GM19328 (cell line): ENCODE measurements at regions not wholly inside any gene's neighbourhood (a gene's known extent, or its start where the extent isn't known, plus 50 kb on each side); places are given as distances from the start of the nearest gene placed in this dataset.

Experiments
- ATAC-seq: cut with Tn5 transposase; IDR thresholded peaks from one replicate; pipeline ENCODE4 v1.9.1; 2021; ENCODE audit warnings: mild to moderate bottlenecking, moderate library complexity; ENCODE audit not compliant: unreplicated experiment

DNA sequence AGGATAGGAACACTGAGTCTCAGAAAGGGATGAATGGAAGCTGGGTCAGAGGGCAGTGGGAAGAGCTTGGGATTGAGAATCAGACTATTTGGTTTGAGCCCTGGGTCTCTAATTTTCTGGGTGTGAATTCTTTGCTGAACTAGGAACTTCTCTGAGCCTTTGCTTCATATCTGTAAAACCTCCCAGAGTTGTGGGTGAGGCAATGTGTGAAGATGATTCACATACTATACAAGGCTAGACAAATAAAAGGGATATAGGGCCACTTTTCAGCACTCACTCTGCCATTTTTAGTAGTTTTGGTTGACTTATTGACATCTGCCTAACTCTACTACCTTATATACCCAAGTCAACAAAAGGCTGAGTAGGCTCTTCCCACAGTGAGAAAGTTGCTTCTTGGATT, 77.7 kb upstream of the JUN start:
- no peak for ATAC-seq

DNA sequence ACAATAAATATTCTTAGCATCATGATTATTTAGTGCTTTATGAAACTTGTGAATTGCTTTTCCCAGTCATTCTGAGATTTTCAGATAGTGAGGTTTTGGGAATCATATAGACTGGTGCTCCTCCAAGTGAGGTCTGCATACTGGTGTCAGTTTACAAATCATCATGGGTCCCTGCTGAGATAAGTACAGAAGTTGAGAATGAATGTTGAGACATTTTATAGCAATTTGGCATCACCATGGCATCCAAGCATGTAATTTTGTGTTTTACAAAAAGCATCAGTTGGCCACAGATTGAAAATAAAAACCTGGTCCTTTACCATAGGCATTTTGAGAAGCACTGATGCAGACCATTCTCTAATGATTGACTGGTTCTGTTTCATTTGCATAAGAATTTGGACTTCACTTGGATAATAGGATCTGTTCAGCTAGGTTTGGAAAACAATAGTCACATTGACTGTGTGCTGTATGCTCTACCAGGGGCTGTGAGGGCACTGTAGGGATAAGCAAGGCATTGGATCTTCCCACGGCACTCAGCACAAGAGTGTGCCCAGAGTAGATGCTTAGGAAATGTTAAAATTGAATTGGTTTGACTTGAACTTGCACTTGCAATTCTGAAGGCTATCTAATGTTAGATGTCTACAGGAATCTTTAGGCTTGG, 79.0 kb upstream of the JUN start:
- ATAC-seq: no peak

DNA sequence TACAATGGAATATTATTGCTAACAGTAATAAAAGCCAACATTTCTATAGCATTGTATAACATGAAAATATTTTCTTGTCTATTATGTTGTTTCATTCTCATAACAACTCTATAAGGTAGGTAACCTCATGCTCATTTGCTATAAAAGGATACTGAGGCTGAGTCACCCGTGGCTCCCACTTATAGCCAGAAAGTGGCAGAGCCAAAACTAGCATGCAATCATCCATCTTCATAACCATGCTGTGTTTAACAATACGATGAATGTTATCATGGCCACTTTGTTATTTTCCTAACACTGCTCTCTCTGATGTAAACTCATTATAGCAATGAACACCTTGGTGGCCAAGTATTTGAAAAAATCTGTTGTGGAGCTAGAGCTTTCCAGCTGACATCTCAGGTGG, 80.8 kb upstream of the JUN start:
- ATAC-seq: no peak

DNA sequence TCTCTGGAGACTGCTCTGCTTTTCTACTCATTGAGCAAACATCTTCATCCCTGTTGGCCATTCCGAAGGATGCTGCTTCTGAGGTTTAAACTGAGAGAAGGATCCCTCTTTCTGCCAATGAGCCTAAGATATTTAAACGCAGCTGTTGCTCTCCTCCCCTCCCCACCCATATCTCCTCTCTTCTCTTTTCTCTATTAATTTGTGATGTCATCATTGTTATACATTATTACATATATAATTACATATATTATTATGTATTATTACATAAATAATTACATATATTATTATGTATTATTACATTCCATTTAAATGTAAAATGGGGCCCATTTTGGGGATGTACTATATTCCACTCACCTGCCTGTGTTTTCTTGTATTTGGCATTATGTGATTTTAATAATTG, 82.7 kb upstream of the JUN start:
- ATAC-seq: no peak

DNA sequence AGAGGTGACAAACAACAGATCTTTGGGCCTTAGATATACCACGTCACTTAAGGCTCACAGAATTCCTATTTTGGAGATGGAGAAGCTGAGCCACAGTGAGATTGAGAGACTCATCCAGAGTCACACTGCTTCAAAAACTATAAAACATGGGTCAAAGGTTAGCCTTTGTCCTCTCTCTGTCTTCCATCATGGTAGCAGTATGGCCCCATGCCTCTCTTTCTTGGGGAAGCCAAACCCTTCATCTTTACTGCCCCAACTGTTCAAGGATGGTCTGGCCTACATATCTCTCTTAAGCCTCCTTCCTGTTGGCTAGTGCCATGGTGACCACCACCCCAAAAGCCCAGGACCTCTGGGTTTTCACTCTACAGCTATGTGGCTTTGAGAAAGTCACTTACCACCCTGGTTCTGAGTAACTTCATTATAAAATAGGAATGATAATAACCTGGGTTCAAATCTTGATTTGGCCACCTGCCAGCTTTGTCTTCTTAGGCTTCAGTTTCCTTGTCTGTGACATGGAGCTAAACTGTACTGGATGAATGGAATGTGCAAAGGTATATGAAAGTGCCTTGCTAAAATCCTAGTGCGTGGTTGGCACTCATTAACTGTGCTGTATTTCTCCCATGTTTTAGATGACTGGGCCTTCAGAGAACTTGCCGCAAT, 85.9 kb upstream of the JUN start:
- ATAC-seq: no peak

DNA sequence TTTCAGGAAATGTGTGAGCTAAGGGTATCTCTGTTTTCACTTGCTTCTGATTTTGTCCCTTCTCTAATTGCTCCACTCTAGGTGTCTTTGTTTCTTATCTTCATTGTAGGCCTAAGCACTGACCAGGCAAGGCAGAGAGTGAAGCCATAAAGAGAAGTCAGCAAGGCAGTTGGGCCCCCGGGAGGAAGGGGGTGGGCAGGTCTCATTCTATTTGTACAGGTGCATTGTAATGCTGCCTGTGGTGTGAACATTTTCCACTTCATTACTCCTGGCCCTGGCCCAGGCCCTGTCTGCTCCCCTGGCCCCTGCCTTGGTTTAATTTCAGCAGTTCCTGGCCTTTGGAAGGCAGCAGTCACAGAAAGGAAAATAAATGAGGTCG, 86.4 kb upstream of the JUN start:
- no peak for ATAC-seq

DNA sequence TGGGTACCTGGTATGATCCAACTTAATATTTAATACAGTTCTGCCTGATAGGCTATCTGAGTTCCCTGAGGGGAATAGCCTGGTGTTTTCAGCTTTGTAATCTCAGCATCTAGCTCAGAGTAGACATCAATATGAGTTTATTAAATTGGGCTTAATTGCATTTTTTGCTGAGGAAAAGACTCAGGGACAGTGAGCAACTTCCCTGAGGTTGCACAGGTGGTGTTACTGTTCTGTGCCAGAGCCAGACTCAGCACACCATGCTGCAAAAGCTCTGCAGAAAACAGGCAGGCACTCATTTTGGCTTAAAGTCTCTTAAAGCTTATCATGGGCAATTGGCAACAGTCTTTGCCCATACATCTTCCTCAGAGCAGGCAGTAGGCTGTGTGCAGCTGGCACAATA, 90.5 kb upstream of the JUN start:
- no peak for ATAC-seq

DNA sequence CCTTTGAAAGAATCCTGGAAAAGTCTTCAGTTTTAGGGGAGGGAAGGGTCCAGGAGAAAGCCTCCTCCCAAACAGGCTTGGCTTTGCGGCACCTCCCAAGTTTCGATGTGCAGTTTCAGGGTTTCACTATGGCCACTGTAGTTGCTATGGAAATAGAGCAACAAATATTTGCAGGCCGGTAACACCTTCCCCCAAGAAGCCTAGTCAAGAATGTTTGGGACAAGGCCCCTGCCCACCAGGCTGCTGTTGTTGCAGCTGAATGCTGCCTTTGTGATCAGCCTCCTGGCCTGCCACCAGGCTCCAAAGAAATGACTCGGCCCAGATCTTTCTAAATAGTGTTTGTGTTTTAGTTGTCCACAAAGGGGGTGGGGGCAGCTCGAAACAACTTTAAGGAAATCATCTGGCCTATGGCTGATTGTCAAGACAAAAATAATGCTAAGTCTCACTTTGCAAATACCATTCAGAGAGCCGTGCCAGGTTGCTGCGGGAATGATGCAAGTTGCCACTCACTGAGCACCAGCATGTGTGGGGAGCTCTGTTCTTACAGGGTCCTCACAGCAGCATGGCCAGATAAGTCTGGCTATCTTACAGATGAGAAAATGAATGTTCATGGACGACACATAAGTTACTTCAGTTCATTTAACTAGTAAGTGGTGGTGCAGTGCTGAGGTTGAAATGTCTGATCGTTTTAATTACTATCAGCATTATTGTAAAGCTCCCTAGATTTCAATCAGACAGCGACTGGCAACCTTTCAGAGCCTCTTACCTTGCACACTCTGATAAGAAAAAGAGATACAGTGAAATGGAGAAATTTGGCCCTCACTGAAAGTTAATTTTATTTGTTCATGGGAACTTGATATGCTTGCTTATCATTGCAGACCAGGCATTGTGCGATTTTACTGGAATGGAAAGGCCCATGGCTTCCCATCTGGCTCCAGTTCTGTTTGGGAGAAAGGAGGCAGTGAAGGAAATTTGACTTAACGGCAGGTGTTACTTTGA, 91.2 kb upstream of the JUN start:
- ATAC-seq: no peak

DNA sequence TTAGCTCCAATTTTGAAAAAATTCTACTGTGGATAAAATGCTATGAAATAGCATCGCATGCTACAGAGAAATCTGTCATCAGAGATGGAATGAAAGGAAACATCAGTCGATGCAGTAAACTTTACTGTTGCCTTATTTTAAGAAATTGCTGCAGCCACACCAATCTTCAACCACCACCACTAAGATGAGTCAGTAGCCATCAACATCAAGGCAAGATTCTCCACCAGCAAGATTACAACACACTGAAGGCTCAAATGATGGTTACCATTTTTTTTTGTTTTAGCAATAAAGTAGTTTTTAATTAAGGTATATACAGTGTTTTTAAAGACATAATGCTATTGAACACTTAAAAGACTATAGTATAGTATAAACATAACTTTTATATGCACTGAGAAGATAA, 95.6 kb upstream of the JUN start:
- ATAC-seq: no peak

DNA sequence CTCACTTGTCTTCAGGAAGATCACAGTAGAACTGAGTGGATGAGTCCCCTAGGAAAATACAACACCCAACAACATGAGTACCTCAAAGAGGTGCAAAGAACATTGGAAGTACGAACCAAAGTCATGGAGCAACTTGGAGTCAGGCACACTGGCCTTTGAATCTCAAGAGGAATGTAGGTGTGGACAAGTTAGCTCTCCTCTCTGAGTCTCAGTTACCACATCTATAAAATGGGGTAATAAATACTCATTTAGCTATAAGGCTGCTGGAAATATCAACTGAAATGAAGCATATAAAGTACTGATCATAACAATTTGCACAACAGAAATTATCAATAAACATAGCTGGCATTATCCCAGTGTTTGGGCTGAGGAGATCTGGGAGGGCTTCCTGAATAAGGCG, 96.7 kb upstream of the JUN start:
- no peak for ATAC-seq

DNA sequence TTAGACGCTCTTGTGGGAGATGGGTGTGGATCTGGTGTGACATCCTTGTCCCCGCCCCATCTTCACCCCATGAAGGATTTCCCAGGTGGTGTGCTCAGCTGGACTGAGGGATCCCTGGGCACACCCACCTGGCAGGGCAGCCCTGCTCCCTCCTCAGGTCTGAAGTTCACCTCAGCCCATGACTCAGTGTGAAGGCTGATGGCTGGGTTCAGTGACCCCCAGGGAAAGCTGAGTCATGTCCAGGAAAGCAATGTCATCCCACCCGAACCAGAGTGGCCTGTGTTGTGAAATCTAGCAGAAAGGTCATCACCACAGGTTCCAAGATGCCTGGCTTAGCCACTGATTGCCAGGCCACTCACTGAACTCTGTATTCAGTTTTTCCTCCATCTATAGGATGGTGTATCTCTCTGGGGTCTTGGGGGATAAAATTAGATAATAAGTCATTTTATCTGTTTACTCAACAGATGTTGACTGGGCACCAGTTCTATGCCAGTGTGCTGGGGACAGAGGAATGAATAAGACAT, 97.7 kb upstream of the JUN start:
- ATAC-seq: no peak

DNA sequence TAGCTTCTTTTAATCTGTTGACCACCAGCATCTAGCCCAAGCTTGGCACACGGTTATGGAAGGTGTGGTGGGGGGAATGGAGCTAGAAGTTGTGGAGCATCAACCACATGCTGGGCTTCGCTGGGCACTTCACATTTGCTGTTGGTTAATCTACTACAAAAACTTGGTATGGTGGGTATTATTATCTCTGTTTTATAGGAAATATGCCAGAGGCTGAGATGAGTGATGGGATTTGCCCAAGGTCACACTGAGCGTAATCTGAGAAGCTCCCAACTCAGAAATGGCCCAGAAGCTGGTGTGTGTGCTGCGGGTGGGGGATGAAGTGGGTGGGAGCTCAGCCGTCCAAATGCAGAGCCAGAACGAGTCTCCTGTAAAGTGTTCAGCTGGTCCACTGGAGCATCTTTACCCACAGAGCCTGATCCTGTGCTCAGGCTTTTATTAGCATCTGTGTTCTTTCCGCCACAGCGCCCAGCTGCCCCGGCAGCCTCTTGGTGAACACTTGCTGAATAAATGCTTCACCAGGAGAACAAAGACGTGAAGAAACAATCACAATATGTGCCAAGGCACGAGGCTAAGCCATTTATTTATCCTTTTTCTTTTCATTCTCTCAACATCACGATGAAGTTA, 98.6 kb upstream of the JUN start:
- ATAC-seq: no peak

DNA sequence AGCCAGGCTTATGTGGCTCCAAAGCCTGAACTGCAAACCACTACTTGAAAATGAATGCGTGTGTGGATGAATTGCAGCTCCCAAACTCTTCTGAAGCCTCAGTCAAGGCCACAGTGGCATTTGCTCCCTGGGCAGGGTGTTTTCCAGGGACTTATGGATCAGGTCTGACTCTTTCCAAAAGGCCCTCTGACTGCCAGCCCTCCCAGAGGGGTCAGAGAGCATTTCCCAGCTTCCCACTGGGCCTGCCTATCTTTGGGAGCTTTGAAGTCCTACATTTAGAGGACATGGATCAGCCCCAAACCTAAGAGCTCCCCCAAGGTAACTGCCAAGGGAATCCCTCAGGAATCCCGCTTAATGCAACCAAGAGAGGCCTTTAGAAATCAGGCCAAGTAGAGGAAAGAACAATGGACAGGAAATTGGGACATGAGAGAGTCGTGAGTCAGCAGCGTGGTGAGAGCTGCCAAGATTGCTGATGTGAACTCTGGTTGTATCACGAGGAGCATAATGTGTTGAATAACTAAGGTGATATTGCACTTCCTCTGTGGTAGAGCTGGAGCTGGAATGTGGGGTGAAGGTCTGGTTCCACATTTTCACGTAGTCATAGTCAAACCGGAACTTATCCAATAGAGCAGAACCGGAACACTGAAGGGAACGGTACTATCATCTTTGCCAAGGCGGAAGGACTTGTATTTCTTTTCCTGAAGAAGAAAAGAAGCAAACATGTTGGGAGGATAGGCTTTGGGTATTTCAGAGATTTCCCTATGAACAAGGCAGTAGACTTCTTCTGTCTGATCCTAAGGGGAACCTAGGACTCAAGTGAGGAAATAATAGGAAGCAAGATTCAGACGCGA, 99.4 kb upstream of the JUN start:
- no peak for ATAC-seq

DNA sequence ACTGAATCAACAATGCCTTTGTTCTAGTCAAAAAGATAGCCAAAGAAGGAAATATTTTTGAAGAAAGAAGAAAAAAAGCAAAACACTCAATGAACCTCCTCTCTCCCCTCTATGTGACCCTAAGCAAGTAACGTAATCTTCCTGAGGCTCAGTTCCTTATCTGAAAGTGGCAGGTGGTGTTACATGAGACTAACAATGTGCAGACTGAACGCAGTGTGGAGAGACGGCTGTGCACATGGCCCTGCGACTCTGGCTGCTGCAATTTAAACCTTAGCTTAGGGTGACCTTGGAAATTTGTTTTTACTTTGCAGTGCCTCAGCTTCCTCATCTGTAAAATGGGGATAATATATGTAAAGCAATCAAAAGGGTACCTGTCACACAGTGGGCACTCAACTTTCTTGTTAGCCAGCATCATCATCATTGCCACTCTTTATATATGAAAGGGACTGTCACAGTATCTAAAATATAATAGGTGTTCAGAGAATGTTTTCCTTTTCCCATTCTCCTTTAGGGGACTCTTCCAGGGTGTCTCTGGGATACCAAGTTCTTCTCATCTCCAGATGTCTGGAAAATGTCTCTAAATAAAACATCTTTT, 100.1 kb upstream of the JUN start:
- ATAC-seq: no peak

DNA sequence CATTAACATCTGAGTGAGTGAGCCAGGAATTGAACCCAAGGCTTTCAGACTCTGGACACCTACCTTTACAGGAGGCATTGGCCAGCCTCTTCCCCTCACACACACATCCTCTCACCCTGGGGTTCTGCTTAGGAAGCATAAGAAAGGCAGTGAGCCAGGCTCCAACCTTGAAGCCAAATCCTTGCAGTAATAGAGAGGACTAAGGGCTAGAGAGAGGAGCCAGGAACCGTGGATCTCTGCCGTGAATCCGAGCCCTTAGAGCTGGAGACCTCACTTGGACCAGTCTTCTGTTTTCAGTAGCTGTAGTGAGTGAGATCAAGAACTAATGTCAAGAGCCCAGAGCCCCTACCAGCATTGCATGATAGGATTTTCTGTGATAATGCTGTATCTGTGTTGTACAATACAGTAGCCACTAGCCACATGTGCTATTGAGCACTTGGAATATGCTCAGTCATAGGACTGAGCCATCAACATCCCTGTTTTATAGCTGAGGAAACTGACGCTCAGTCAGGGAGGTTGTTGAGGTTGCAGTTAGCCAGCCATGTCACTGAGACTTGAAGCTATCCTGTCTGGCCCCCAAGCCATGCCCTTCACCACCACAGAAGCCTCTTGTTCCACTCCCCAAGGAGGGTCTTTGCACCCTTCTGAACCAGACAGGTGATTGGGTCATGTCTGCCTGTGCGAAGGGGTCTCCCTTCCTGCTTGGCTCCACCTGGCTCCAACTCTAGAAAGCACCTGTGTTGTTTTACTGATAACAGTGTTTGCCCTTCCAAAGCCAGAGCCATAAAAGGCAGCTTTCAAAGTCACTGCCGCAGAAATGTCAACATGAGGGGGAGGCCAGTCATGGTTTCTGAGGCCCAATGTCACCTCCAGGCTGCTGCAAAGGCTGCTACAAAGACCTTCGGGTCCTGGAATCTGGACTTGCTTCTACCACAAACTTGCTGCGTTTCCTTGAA, 101.1 kb upstream of the JUN start:
- ATAC-seq: no peak

DNA sequence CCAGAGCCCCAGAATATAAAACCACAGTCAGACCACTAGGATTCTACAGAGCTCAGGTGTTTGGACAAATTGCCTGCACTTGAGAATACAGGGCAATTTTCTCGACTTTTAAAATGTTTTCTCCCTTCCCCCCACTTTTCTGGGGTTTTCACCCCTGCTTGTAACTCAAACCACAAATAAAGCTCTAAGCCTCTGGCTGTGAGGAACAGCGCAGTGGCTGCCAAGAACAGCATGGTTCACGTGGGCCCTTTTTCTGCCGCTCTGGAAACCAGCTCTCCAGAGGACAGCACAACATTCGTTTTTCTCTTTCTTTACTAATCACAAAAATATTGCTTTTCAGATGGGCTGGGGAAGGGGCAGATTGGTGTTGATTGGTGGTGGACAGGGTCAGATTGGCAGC, 102.2 kb upstream of the JUN start:
- no peak for ATAC-seq

DNA sequence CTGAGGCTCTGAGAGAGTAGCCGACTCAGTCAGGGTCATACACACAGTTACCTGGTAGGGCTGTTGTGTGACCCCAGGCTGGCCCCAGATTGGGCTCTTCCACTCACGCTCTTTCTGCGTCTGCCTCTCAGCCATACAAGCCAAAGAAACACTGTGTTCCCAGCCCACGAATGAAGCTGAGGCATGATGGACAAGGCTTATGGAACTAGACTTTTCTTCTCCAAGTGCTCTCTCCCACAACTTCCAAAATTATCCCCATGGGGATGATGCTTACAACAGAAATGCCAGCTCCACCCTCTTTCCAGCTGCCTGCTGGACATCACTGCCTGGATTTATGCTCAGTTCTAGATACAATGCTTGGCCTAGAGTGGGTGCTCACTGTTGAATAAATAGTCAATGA, 102.8 kb upstream of the JUN start:
- no peak for ATAC-seq

DNA sequence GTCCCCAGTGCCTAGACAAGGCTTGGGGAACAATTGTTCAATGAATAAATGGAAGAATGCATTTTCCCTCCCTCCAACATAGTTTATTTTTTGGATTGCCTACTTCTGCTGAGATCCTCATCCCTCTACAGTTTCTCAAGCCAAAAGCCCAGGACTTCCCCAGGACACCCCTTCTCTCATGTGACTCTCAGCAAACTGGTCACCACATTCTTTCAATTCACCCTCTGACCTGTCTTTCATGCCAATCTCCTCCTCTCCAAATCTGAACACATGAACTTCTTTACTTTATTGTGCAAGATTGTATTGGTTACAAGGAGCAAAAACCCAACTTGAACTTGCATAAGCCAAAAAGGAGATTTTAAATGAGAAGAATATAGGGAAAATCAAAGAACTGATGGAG, 103.2 kb upstream of the JUN start:
- no peak for ATAC-seq

DNA sequence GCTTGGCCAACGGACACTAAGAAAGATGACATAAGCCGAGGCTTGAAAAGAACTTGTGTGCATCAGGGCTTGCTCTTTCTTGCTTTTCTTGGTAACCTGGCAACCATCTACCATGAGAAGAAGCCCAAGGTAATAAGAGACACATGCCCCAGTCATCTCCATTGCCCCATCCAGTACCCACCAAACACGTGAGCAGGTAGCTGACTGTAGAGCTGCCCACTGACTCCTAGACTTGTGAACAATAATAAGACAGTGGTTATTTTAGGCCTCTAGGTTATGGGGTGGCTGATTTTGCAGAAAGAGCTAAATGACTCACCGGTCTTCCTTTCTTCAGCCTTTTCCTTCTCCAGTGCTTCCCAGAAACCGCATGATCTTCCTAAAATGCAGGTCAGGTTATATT, 105.0 kb upstream of the JUN start:
- ATAC-seq: no peak
